ENCODE measurements at regions not wholly inside any gene's neighbourhood (a gene's known extent, or its start where the extent isn't known, plus 50 kb on each side); places are given as distances from the start of the nearest gene placed in this dataset.

- TF ChIP-seq SUZ12 (IDR thresholded peaks at IDR 0.05; ENCODE audit: extremely low read depth, insufficient read depth, insufficient read length) (no peak), ZNF274 (IDR thresholded peaks at IDR 0.05; ENCODE audit: low read depth, low read length) (no peak)
These were observed 367.5 kb upstream of the THBS1 start for GRCh38 chr15:39213385-39213840.
